Neuronal stem cell (in vitro differentiated cells): ENCODE measurements at regions not wholly inside any gene's neighbourhood (a gene's known extent, or its start where the extent isn't known, plus 50 kb on each side); places are given as distances from the start of the nearest gene placed in this dataset.

Experiments used
- DNase-seq: peaks from one replicate; pipeline ENCODE4 v3.0.0-alpha.2; 2013; ENCODE audit warnings: low spot score
- H2AFZ ChIP-seq: one replicate; pipeline ENCODE4 v1.6.1; 2013; ENCODE audit warnings: mild to moderate bottlenecking, low read length, inconsistent platforms
- H2AK5ac ChIP-seq: 2 replicates; pipeline ENCODE4 v1.6.1; 2013; ENCODE audit warnings: low read depth, mild to moderate bottlenecking, inconsistent platforms, low read length, moderate library complexity, mixed read lengths
- H2BK120ac ChIP-seq: 2 replicates; pipeline ENCODE4 v1.6.1; 2013; ENCODE audit warnings: low read depth, mild to moderate bottlenecking, inconsistent platforms, low read length, moderate library complexity, mixed read lengths
- H2BK12ac ChIP-seq: one replicate; pipeline ENCODE4 v1.6.1; 2013; ENCODE audit warnings: low read length, inconsistent platforms
- H2BK15ac ChIP-seq: 2 replicates; pipeline ENCODE4 v1.6.1; 2013; ENCODE audit warnings: mild to moderate bottlenecking, low read length, inconsistent platforms, mixed read lengths
- H2BK5ac ChIP-seq: one replicate; pipeline ENCODE4 v1.6.1; 2013; ENCODE audit warnings: inconsistent platforms, mild to moderate bottlenecking, low read length, moderate library complexity
- H3K14ac ChIP-seq: one replicate; pipeline ENCODE4 v1.6.1; 2013; ENCODE audit warnings: low read length, inconsistent platforms
- H3K18ac ChIP-seq: 2 replicates; pipeline ENCODE4 v1.6.1; 2013; ENCODE audit warnings: low read length, inconsistent platforms
- H3K23ac ChIP-seq: 2 replicates; pipeline ENCODE4 v1.6.1; 2013; ENCODE audit warnings: low read depth, mild to moderate bottlenecking, mixed read lengths, low read length, inconsistent platforms; ENCODE audit not compliant: poor library complexity
- H3K27ac ChIP-seq: replicated peaks from 3 replicates; pipeline ENCODE4 v1.5.1; 2013; ENCODE audit warnings: low read length, inconsistent platforms
- H3K27me3 ChIP-seq, 3 experiments: 2 replicates each; pipeline ENCODE4 v1.6.1; 2013; ENCODE audit warnings: low read length in 3 of 3, mild to moderate bottlenecking in 2 of 3, inconsistent platforms in 1 of 3, low read depth in 1 of 3, mixed read lengths in 1 of 3, moderate library complexity in 1 of 3; ENCODE audit not compliant: control insufficient read depth in 3 of 3, insufficient read depth in 3 of 3
- H3K36me3 ChIP-seq, 2 donors: replicated peaks in 1 of 2; 2 replicates each; pipeline ENCODE4 v1.6.1; 2013; ENCODE audit warnings: low read length in 2 of 2; ENCODE audit not compliant: control insufficient read depth in 2 of 2, insufficient read depth in 2 of 2
- H3K4ac ChIP-seq: 2 replicates; pipeline ENCODE4 v1.6.1; 2013; ENCODE audit warnings: inconsistent platforms, mild to moderate bottlenecking, low read length, moderate library complexity
- H3K4me1 ChIP-seq, 2 donors: 1 replicate in 1 of 2; 2 replicates in 1 of 2; pipeline ENCODE4 v1.6.1; 2013; ENCODE audit warnings: low read length in 2 of 2, low read depth in 1 of 2; ENCODE audit not compliant: control insufficient read depth in 2 of 2, insufficient read depth in 1 of 2
- H3K4me2 ChIP-seq: one replicate; pipeline ENCODE4 v1.6.1; 2013; ENCODE audit warnings: mild to moderate bottlenecking, low read length, inconsistent platforms; ENCODE audit not compliant: insufficient read depth, poor library complexity, severe bottlenecking
- H3K4me3 ChIP-seq, 2 donors: 2 replicates each; pipeline ENCODE4 v1.5.1; 2013; ENCODE audit warnings: low read length in 2 of 2, mild to moderate bottlenecking in 2 of 2, inconsistent platforms in 1 of 2, moderate library complexity in 1 of 2
- H3K79me1 ChIP-seq: one replicate; pipeline ENCODE4 v1.6.1; 2013; ENCODE audit warnings: low read depth, mild to moderate bottlenecking, inconsistent platforms, low read length, moderate library complexity
- H3K9ac ChIP-seq: one replicate; pipeline ENCODE4 v1.6.1; 2013; ENCODE audit warnings: mild to moderate bottlenecking, low read depth, low read length, inconsistent platforms; ENCODE audit not compliant: poor library complexity
- H3K9me3 ChIP-seq, 2 donors: replicated peaks in 1 of 2; 2 replicates each; pipeline versions ENCODE3 to v1.6.1; 2013; ENCODE audit warnings: low read length in 2 of 2, mild to moderate bottlenecking in 2 of 2, inconsistent platforms in 1 of 2, low read depth in 1 of 2, mixed read lengths in 1 of 2, moderate library complexity in 1 of 2; ENCODE audit not compliant: control insufficient read depth in 2 of 2, insufficient read depth in 1 of 2
- H4K8ac ChIP-seq: one replicate; pipeline ENCODE4 v1.6.1; 2013; ENCODE audit warnings: low read depth, mild to moderate bottlenecking, inconsistent platforms, low read length, moderate library complexity
- H4K91ac ChIP-seq: one replicate; pipeline ENCODE4 v1.6.1; 2013; ENCODE audit warnings: low read length, low read depth, mild to moderate bottlenecking, inconsistent platforms; ENCODE audit not compliant: poor library complexity
- WGBS, 2 donors: extraction: QIAGEN DNeasy Blood & Tissue Kit; methylation state at CpG; one replicate each; pipeline ENCODE4 v1.1.7; 2013; ENCODE audit warnings: missing lambda C conversion rate in 2 of 2, mixed read lengths in 1 of 2; ENCODE audit not compliant: insufficient read length in 2 of 2, insufficient replicate concordance in 1 of 2; ENCODE audit errors: extremely low coverage in 2 of 2; 5-methylcytosine and 5-hydroxymethylcytosine counted together

- Histone ChIP-seq H2AK5ac (no peak overlapping the region), H2BK12ac (no peak overlapping the region), H3K79me1 (no peaks in the 10 kb centered on the region), H3K23ac (no peak overlapping the region), H3K9me3 (peaks cover 0 to 13% of the 10 kb centered on the region in 2 donors), H2BK15ac (no peak overlapping the region), H3K14ac (no peak overlapping the region), H3K18ac (no peak overlapping the region), H4K91ac (no peak overlapping the region), H2AFZ (peak overlapping the region; percentile 49), H3K9ac (no peak overlapping the region), H4K8ac (no peak overlapping the region), H3K36me3 (no peaks in the 10 kb centered on the region), H3K27ac (peak overlapping the region; percentile 50), H3K4me3 (no peak overlapping the region), H2BK5ac (no peak overlapping the region), H3K4me2 (no peak overlapping the region), H3K27me3 (no peaks in the 10 kb centered on the region), H3K4ac (no peak overlapping the region), H2BK120ac (no peak overlapping the region), H3K4me1 (peaks cover 21 to 50% of the 10 kb centered on the region in 2 donors)
- DNase-seq: no peak
- no CpG with 5 or more reads among the region's 5 CpGs for WGBS, 2 donors
Measured at GRCh38 chr13:75194717-75195462, 287.1 kb downstream of the TBC1D4 start.

GRCh38 chr13:75186379-75186778, 295.6 kb downstream of the TBC1D4 start:
- no peak overlapping the region for H2BK15ac ChIP-seq
- H4K91ac ChIP-seq: no peak overlapping the region
- H3K9me3 ChIP-seq: peaks cover 3 to 50% of the 10 kb centered on the region in 2 donors
- no CpG with 5 or more reads among the region's 2 CpGs for WGBS, 2 donors
- no peaks in the 10 kb centered on the region for H3K36me3 ChIP-seq
- H3K4me1 ChIP-seq: no peaks in the 10 kb centered on the region
- no peak overlapping the region for H2BK12ac ChIP-seq
- H3K18ac ChIP-seq: no peak overlapping the region
- no peak overlapping the region for H3K9ac ChIP-seq
- H2BK5ac ChIP-seq: no peak overlapping the region
- H3K23ac ChIP-seq: no peak overlapping the region
- no peaks in the 10 kb centered on the region for H3K27me3 ChIP-seq
- no peak overlapping the region for H3K4ac ChIP-seq
- no peak for DNase-seq
- H4K8ac ChIP-seq: no peak overlapping the region
- H3K14ac ChIP-seq: no peak overlapping the region
- no peak overlapping the region for H2AFZ ChIP-seq
- no peak overlapping the region for H2AK5ac ChIP-seq
- no peak overlapping the region for H3K4me3 ChIP-seq
- no peak overlapping the region for H2BK120ac ChIP-seq
- H3K4me2 ChIP-seq: no peak overlapping the region
- no peaks in the 10 kb centered on the region for H3K79me1 ChIP-seq
- H3K27ac ChIP-seq: no peak overlapping the region

- H3K4me1 ChIP-seq: no peaks in the 10 kb centered on the region
- H3K27me3 ChIP-seq: no peaks in the 10 kb centered on the region
- H4K8ac ChIP-seq: no peak overlapping the region
- no peak overlapping the region for H3K18ac ChIP-seq
- H2BK120ac ChIP-seq: no peak overlapping the region
- H2BK5ac ChIP-seq: no peak overlapping the region
- peaks cover 4 to 37% of the 10 kb centered on the region in 2 donors for H3K9me3 ChIP-seq
- DNase-seq: no peak
- H3K27ac ChIP-seq: no peak overlapping the region
- H3K79me1 ChIP-seq: no peaks in the 10 kb centered on the region
- no peak overlapping the region for H3K4me3 ChIP-seq
- no peak overlapping the region for H3K4ac ChIP-seq
- H3K4me2 ChIP-seq: no peak overlapping the region
- WGBS, 2 donors: no CpG with 5 or more reads among the region's 2 CpGs
- no peak overlapping the region for H2BK15ac ChIP-seq
- no peak overlapping the region for H2AK5ac ChIP-seq
- H3K36me3 ChIP-seq: no peaks in the 10 kb centered on the region
- H4K91ac ChIP-seq: no peak overlapping the region
- H3K23ac ChIP-seq: no peak overlapping the region
- H2AFZ ChIP-seq: no peak overlapping the region
- H3K14ac ChIP-seq: no peak overlapping the region
- H3K9ac ChIP-seq: no peak overlapping the region
- no peak overlapping the region for H2BK12ac ChIP-seq
Measured at GRCh38 chr13:75181906-75182305, 300.1 kb downstream of the TBC1D4 start.

DNA sequence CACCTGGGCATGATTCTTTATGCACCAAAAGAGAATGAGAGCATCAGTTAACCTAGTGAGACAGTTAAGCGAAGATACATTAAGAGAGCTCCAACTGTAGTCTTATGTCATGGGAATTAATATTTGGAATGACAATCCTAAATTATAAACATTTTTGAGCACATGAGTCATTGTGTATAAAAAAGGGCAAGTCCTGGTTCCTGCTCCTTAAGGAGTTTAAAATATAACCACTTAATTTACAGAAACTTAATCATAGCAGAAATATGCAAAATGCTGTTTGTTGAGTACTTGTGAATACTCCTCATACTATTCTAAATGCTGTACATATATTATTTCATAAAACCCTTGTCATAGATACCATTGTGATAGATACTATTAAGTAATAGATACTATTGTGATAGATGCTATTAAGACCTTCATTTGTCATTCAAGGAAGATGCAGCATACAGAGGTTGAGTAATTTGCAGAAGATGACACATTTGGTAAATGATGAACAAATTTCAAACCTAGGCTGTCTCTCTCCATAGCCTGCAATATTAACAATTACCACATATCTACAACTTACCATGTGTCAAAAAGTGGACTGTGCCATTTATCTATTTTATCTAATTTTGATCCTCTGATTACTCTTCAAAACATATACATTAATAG, 301.0 kb downstream of the TBC1D4 start:
- WGBS, 2 donors: no CpG with 5 or more reads among the region's 1 CpG
- Histone ChIP-seq H3K4ac (no peak overlapping the region), H3K9me3 (peaks cover 6 to 40% of the 10 kb centered on the region in 2 donors), H2AFZ (no peak overlapping the region), H3K4me2 (no peak overlapping the region), H4K8ac (no peak overlapping the region), H3K4me3 (no peak overlapping the region), H3K4me1 (no peaks in the 10 kb centered on the region), H3K23ac (no peak overlapping the region), H2BK12ac (no peak overlapping the region), H3K79me1 (no peaks in the 10 kb centered on the region), H3K9ac (no peak overlapping the region), H3K14ac (no peak overlapping the region), H3K18ac (no peak overlapping the region), H2AK5ac (no peak overlapping the region), H2BK5ac (no peak overlapping the region), H4K91ac (no peak overlapping the region), H3K27me3 (no peaks in the 10 kb centered on the region), H3K36me3 (no peaks in the 10 kb centered on the region), H3K27ac (no peak overlapping the region), H2BK15ac (no peak overlapping the region), H2BK120ac (no peak overlapping the region)
- no peak for DNase-seq
